ENCODE measurements at regions not wholly inside any gene's neighbourhood (a gene's known extent, or its start where the extent isn't known, plus 50 kb on each side); places are given as distances from the start of the nearest gene placed in this dataset.

DNA sequence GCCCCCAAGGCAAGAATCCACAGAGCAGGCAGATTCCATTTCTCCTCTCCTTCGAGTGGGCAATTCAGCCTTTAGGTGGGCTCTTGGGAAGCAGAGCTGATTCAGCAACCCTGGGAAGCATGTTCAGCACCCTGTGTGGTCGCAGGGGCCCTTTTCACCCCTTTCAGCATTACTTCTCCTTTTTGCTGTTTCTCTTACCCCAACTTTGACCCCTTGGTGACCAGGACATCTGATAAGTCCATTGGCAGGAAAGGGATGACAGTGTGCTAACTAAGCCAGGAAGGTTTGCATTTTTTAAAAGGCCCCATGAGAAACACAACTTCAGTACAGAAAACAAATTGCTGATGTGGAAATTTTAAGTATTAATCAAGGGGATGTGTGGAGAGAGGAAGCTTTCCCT, 283.7 kb upstream of the NRP1 start:
- Histone ChIP-seq H2AFZ (no peak overlapping the region), H4K20me1 (ENCODE audit: insufficient read depth) (no peaks in the 10 kb centered on the region), H3K36me3 (ENCODE audit: low read depth) (no peaks in the 10 kb centered on the region), H3K9me2 (ENCODE audit: insufficient read depth) (no peaks in the 10 kb centered on the region), H3K4me3 (no peak overlapping the region), H3K9ac (no peak overlapping the region), H3K79me2 (ENCODE audit: insufficient read depth) (no peaks in the 10 kb centered on the region), H3K9me3 (ENCODE audit: low read depth) (no peaks in the 10 kb centered on the region), H3K27ac (no peak overlapping the region), H3F3A (ENCODE audit: insufficient read depth) (no peaks in the 10 kb centered on the region), H3K4me2 (ENCODE audit: unreplicated experiment) (no peak overlapping the region), H3K4me1 (ENCODE audit: insufficient read depth) (no peaks in the 10 kb centered on the region; the same call in 1 of the 2 replicates), H3K27me3 (replicated peaks; ENCODE audit: insufficient read depth) (no peaks in the 10 kb centered on the region)
- DNase-seq, result no peak
- TF ChIP-seq EZH2 (IDR thresholded peaks at IDR 0.05; ENCODE audit: insufficient read depth, poor library complexity, severe bottlenecking), result no peak
- no peak for TF ChIP-seq EZH2phosphoT487 (IDR thresholded peaks at IDR 0.05; ENCODE audit: insufficient read depth, low read depth)
- in situ Hi-C loops (cut with MboI), result no loop called here
- WGBS, 2 experiments (ENCODE audit: low coverage in 1 of 2, low lambda C conversion rate in 2 of 2, missing lambda C conversion rate in 2 of 2), result 89 to 91% methylated on average over 2 of the region's 2 CpGs

- WGBS, 2 experiments (ENCODE audit: low coverage in 1 of 2, low lambda C conversion rate in 2 of 2, missing lambda C conversion rate in 2 of 2), result 87 to 89% methylated on average over 8 of the region's 8 CpGs
- in situ Hi-C loops (cut with MboI), result no loop called here
- Histone ChIP-seq H3K4me1 (ENCODE audit: insufficient read depth) (peaks cover 6% of the 10 kb centered on the region), H3K4me2 (ENCODE audit: unreplicated experiment) (no peak overlapping the region), H3K27ac (no peak overlapping the region), H3K27me3 (replicated peaks; ENCODE audit: insufficient read depth) (no peaks in the 10 kb centered on the region), H3K9me2 (ENCODE audit: insufficient read depth) (no peaks in the 10 kb centered on the region), H2AFZ (no peak overlapping the region), H3K9me3 (ENCODE audit: low read depth) (no peaks in the 10 kb centered on the region), H3K79me2 (ENCODE audit: insufficient read depth) (no peaks in the 10 kb centered on the region), H3F3A (ENCODE audit: insufficient read depth) (peaks cover 5% of the 10 kb centered on the region), H3K36me3 (ENCODE audit: low read depth) (no peaks in the 10 kb centered on the region), H3K9ac (no peak overlapping the region), H3K4me3 (no peak overlapping the region), H4K20me1 (ENCODE audit: insufficient read depth) (no peaks in the 10 kb centered on the region)
- DNase-seq, result no peak
- no peak for TF ChIP-seq EZH2phosphoT487 (IDR thresholded peaks at IDR 0.05; ENCODE audit: insufficient read depth, low read depth)
- no peak for TF ChIP-seq EZH2 (IDR thresholded peaks at IDR 0.05; ENCODE audit: insufficient read depth, poor library complexity, severe bottlenecking)
Measured at GRCh38 chr10:33617381-33618080, 283.1 kb upstream of the NRP1 start.

DNA sequence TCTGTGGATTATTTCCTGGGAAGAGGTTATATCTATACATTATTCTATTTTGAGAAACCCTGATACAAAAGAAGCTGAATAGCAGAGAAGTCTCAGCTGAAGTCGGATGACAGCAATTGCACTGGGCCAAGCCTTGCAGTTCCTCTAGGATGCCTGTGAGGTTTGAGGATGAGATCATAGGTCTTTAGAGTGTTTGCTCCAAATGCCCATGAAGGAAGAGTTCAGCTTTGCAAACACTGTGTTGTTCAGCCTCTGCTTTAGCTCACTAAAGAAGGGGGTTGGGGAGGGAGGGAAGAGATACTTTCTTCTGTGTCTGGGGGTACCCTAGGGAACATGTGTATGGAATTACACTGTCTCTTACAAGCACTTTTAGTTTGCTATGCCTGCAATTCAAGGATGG, 282.5 kb upstream of the NRP1 start:
- Histone ChIP-seq H3K9me2 (ENCODE audit: insufficient read depth) (no peaks in the 10 kb centered on the region), H3K4me1 (ENCODE audit: insufficient read depth) (peaks cover 10% of the 10 kb centered on the region), H3K9ac (no peak overlapping the region), H2AFZ (no peak overlapping the region), H3K4me2 (ENCODE audit: unreplicated experiment) (no peak overlapping the region), H3K79me2 (ENCODE audit: insufficient read depth) (no peaks in the 10 kb centered on the region), H3K4me3 (no peak overlapping the region), H3F3A (ENCODE audit: insufficient read depth) (peaks cover 11% of the 10 kb centered on the region), H3K27ac (no peak overlapping the region), H4K20me1 (ENCODE audit: insufficient read depth) (no peaks in the 10 kb centered on the region), H3K9me3 (ENCODE audit: low read depth) (no peaks in the 10 kb centered on the region), H3K27me3 (replicated peaks; ENCODE audit: insufficient read depth) (no peaks in the 10 kb centered on the region), H3K36me3 (ENCODE audit: low read depth) (no peaks in the 10 kb centered on the region)
- DNase-seq, result peak; percentile 54
- 47 to 70% methylated on average over 1 of the region's 1 CpG for WGBS, 2 experiments (ENCODE audit: low coverage in 1 of 2, low lambda C conversion rate in 2 of 2, missing lambda C conversion rate in 2 of 2)
- TF ChIP-seq EZH2 (IDR thresholded peaks at IDR 0.05; ENCODE audit: insufficient read depth, poor library complexity, severe bottlenecking), result no peak
- TF ChIP-seq EZH2phosphoT487 (IDR thresholded peaks at IDR 0.05; ENCODE audit: insufficient read depth, low read depth), result no peak
- in situ Hi-C loops (cut with MboI), result no loop called here

- H3K4me2 ChIP-seq (ENCODE audit: unreplicated experiment), result peak overlapping the region; percentile 87
- 3 to 7% methylated on average over 3 of the region's 3 CpGs for WGBS, 2 experiments (ENCODE audit: low coverage in 1 of 2, low lambda C conversion rate in 2 of 2, missing lambda C conversion rate in 2 of 2)
Measured at GRCh38 chr10:33612551-33612950, 278.1 kb upstream of the NRP1 start.

More at GRCh38 chr10:33612551-33612950, 278.1 kb upstream of the NRP1 start:
- no peaks in the 10 kb centered on the region for H4K20me1 ChIP-seq (ENCODE audit: insufficient read depth)
- peaks cover 14% of the 10 kb centered on the region for H3K4me1 ChIP-seq (ENCODE audit: insufficient read depth)
- peak overlapping the region; percentile 94 for H3K27ac ChIP-seq
- H3F3A ChIP-seq (ENCODE audit: insufficient read depth), result peaks cover 20% of the 10 kb centered on the region
- TF ChIP-seq EZH2 (IDR thresholded peaks at IDR 0.05; ENCODE audit: insufficient read depth, poor library complexity, severe bottlenecking) (no peak), EZH2phosphoT487 (IDR thresholded peaks at IDR 0.05; ENCODE audit: insufficient read depth, low read depth) (no peak)
- H3K36me3 ChIP-seq (ENCODE audit: low read depth), result no peaks in the 10 kb centered on the region
- H3K9me3 ChIP-seq (ENCODE audit: low read depth), result no peaks in the 10 kb centered on the region
- H3K79me2 ChIP-seq (ENCODE audit: insufficient read depth), result no peaks in the 10 kb centered on the region
- H3K9ac ChIP-seq, result peak overlapping the region; percentile 79
- DNase-seq, result peak; percentile 92
- peak overlapping the region; percentile 88 for H2AFZ ChIP-seq
- H3K4me3 ChIP-seq, result peak overlapping the region; percentile 65
- in situ Hi-C loops (cut with MboI), result no loop called here
- no peaks in the 10 kb centered on the region for H3K9me2 ChIP-seq (ENCODE audit: insufficient read depth)
- H3K27me3 ChIP-seq (replicated peaks; ENCODE audit: insufficient read depth), result no peaks in the 10 kb centered on the region
